LNCaP clone FGC (cell line): ENCODE measurements at regions not wholly inside any gene's neighbourhood (a gene's known extent, or its start where the extent isn't known, plus 50 kb on each side); places are given as distances from the start of the nearest gene placed in this dataset.

Experiments used
- DNase-seq: peaks from one replicate; pipeline ENCODE4 v3.0.0-alpha.2; 2011; ENCODE audit warnings: low read depth
- H3K4me3 ChIP-seq: 2 replicates; pipeline ENCODE4 v1.5.1; 2011; ENCODE audit warnings: mild to moderate bottlenecking, low read depth, low read length, control low read depth
- CTCF ChIP-seq: IDR thresholded peaks from 2 replicates; pipeline ENCODE4 v1.5.1; 2012; ENCODE audit warnings: mild to moderate bottlenecking; ENCODE audit not compliant: control insufficient read depth, insufficient read depth; ENCODE audit errors: extremely low read depth

- no peak for DNase-seq
- TF ChIP-seq CTCF: no peak
- H3K4me3 ChIP-seq: no peak overlapping the region
These were observed 732.3 kb upstream of the NCAM2 start for GRCh38 chr21:20265707-20266440.

GRCh38 chr21:20266441-20266710 lies 731.8 kb upstream of the NCAM2 start:
- no peak for TF ChIP-seq CTCF
- no peak for DNase-seq
- no peak overlapping the region for H3K4me3 ChIP-seq

- no peak overlapping the region for H3K4me3 ChIP-seq
- no peak for DNase-seq
- TF ChIP-seq CTCF: no peak
These were observed 727.7 kb upstream of the NCAM2 start for GRCh38 chr21:20270365-20271055.

- no peak for TF ChIP-seq CTCF
- no peak overlapping the region for H3K4me3 ChIP-seq
- DNase-seq: no peak
These were observed 725.3 kb upstream of the NCAM2 start for GRCh38 chr21:20272791-20273362.

GRCh38 chr21:20276377-20276776 lies 721.8 kb upstream of the NCAM2 start:
- DNase-seq: no peak
- no peak overlapping the region for H3K4me3 ChIP-seq
- TF ChIP-seq CTCF: no peak

- TF ChIP-seq CTCF: no peak
- no peak for DNase-seq
- H3K4me3 ChIP-seq: no peak overlapping the region
These were observed 721.3 kb upstream of the NCAM2 start for GRCh38 chr21:20276954-20277353.

GRCh38 chr21:20283836-20284235 lies 714.4 kb upstream of the NCAM2 start:
- TF ChIP-seq CTCF: no peak
- no peak overlapping the region for H3K4me3 ChIP-seq
- DNase-seq: no peak
